H1 (cell line): ENCODE measurements at regions not wholly inside any gene's neighbourhood (a gene's known extent, or its start where the extent isn't known, plus 50 kb on each side); places are given as distances from the start of the nearest gene placed in this dataset.

Experiments
- CTCF ChIA-PET: fragments of 300-600 bp; sonication (Branson Sonifier 250); formaldehyde crosslinking; loops from one replicate; lab custom pipeline; 2021; ENCODE audit not compliant: partially characterized antibody; lab: Charles Lee
- POLR2A ChIA-PET: fragments of 300-600 bp; sonication (Branson Sonifier 250); formaldehyde crosslinking; loops from one replicate; lab custom pipeline; 2021; ENCODE audit warnings: inconsistent platforms; ENCODE audit not compliant: partially characterized antibody; lab: Charles Lee
- DNase-seq, 2 experiments: peaks; one replicate each; pipeline versions ENCODE4 v3.0.0 to v3.0.0-alpha.2; 2010 to 2022; ENCODE audit warnings: low spot score in 2 of 2, low read depth in 1 of 2, mixed read lengths in 1 of 2
- FAIRE-seq: peaks from 2 replicates; lab custom pipeline; 2011; peaks lifted over from hg19 to GRCh38; lab: Jason Lieb, UNC
- H2AFZ ChIP-seq: 2 replicates; pipeline ENCODE4 v1.8.1; 2012; ENCODE audit warnings: low read length, inconsistent platforms
- H2AK5ac ChIP-seq: 2 replicates; pipeline ENCODE4 v1.6.1; 2013; ENCODE audit warnings: low read depth, low read length
- H2BK120ac ChIP-seq: replicated peaks from 2 replicates; pipeline ENCODE3; 2013; ENCODE audit warnings: low read depth, low read length, inconsistent platforms
- H2BK12ac ChIP-seq: 2 replicates; pipeline ENCODE4 v1.6.1; 2013; ENCODE audit warnings: low read depth, low read length
- H2BK15ac ChIP-seq: 2 replicates; pipeline ENCODE4 v1.6.1; 2013; ENCODE audit warnings: low read length
- H2BK20ac ChIP-seq: 2 replicates; pipeline ENCODE4 v1.6.1; 2013; ENCODE audit warnings: low read length
- H2BK5ac ChIP-seq: 2 replicates; pipeline ENCODE4 v1.6.1; 2013; ENCODE audit warnings: low read depth, low read length
- H3K14ac ChIP-seq: 2 replicates; pipeline ENCODE4 v1.6.1; 2013; ENCODE audit warnings: inconsistent platforms; ENCODE audit not compliant: insufficient read length
- H3K18ac ChIP-seq: 2 replicates; pipeline ENCODE4 v1.6.1; 2013; ENCODE audit warnings: low read length; ENCODE audit errors: extremely low read depth
- H3K23ac ChIP-seq: 2 replicates; pipeline ENCODE4 v1.6.1; 2013; ENCODE audit warnings: inconsistent platforms; ENCODE audit not compliant: insufficient read length
- H3K23me2 ChIP-seq: 2 replicates; pipeline ENCODE4 v1.6.1; 2013; ENCODE audit warnings: low read depth, low read length
- H3K27ac ChIP-seq: 2 replicates; pipeline ENCODE4 v1.6.1; 2011; ENCODE audit warnings: low read depth, low read length, inconsistent platforms
- H3K27me3 ChIP-seq, 4 experiments: replicated peaks in 1 of 4; 1 replicate in 1 of 4; 2 replicates in 3 of 4; pipeline versions ENCODE4 v1.6.1 to v1.8.1; 2011 to 2013; ENCODE audit warnings: low read length in 3 of 4, mild to moderate bottlenecking in 3 of 4, inconsistent platforms in 2 of 4, mixed read lengths in 2 of 4, moderate library complexity in 1 of 4; ENCODE audit not compliant: control insufficient read depth in 3 of 4, insufficient read depth in 3 of 4; ENCODE audit errors: extremely low read depth in 1 of 4
- H3K36me3 ChIP-seq, 4 experiments: 2 replicates each; pipeline versions ENCODE4 v1.6.1 to v1.8.1; 2011 to 2013; ENCODE audit warnings: mild to moderate bottlenecking in 4 of 4, low read length in 3 of 4, moderate library complexity in 2 of 4, control low read depth in 1 of 4, inconsistent platforms in 1 of 4; ENCODE audit not compliant: insufficient read depth in 4 of 4, control insufficient read depth in 2 of 4
- H3K4ac ChIP-seq: replicated peaks from 2 replicates; pipeline ENCODE3; 2013; ENCODE audit warnings: low read length, low read depth, mixed read lengths, inconsistent platforms; ENCODE audit not compliant: insufficient read length
- H3K4me1 ChIP-seq, 4 experiments: replicated peaks in 1 of 4; 1 replicate in 1 of 4; 2 replicates in 3 of 4; pipeline versions ENCODE4 v1.6.1 to v1.8.1; 2011 to 2013; ENCODE audit warnings: low read length in 3 of 4, inconsistent platforms in 2 of 4, mixed read lengths in 1 of 4; ENCODE audit not compliant: insufficient read depth in 4 of 4, control insufficient read depth in 3 of 4
- H3K4me2 ChIP-seq, 2 experiments: 2 replicates each; pipeline versions ENCODE4 v1.6.1 to v1.8.1; 2011 to 2013; ENCODE audit warnings: low read depth in 2 of 2, low read length in 2 of 2, control low read depth in 1 of 2, inconsistent platforms in 1 of 2, mild to moderate bottlenecking in 1 of 2; ENCODE audit not compliant: insufficient read depth in 1 of 2
- H3K4me3 ChIP-seq, 4 experiments: fragments of 200-600, 300-600 bp in 1 of 4; sonication (generic), shearing (Covaris generic), sonication (Bioruptor Twin) in 1 of 4; 2 replicates each; pipeline versions ENCODE4 v1.5.1 to v1.8.1; 2011 to 2016; ENCODE audit warnings: low read length in 4 of 4, low read depth in 3 of 4, control low read depth in 2 of 4, inconsistent platforms in 2 of 4, mild to moderate bottlenecking in 2 of 4, mixed read lengths in 1 of 4, moderate library complexity in 1 of 4; ENCODE audit not compliant: insufficient read depth in 2 of 4; ENCODE audit errors: extremely low read depth in 1 of 4
- H3K56ac ChIP-seq: replicated peaks from 2 replicates; pipeline ENCODE3; 2013; ENCODE audit warnings: low read depth, mild to moderate bottlenecking, mixed read lengths, low read length, inconsistent platforms; ENCODE audit not compliant: insufficient read length
- H3K79me1 ChIP-seq: 2 replicates; pipeline ENCODE4 v1.6.1; 2013; ENCODE audit warnings: low read depth, low read length, control low read depth
- H3K79me2 ChIP-seq, 2 experiments: 2 replicates each; pipeline versions ENCODE4 v1.6.1 to v1.8.1; 2012 to 2013; ENCODE audit warnings: low read length in 2 of 2, mild to moderate bottlenecking in 2 of 2, inconsistent platforms in 1 of 2; ENCODE audit not compliant: insufficient read depth in 2 of 2, control insufficient read depth in 1 of 2
- H3K9ac ChIP-seq, 4 experiments: replicated peaks in 1 of 4; 1 replicate in 1 of 4; 2 replicates in 3 of 4; pipeline versions ENCODE4 v1.6.1 to v1.8.1; 2011 to 2013; ENCODE audit warnings: low read depth in 3 of 4, low read length in 3 of 4, control low read depth in 2 of 4, mild to moderate bottlenecking in 2 of 4, moderate library complexity in 2 of 4, inconsistent platforms in 1 of 4; ENCODE audit errors: extremely low read depth in 1 of 4
- H3K9me3 ChIP-seq, 2 experiments: 2 replicates each; pipeline versions ENCODE4 v1.6.1 to v1.8.1; 2012 to 2013; ENCODE audit warnings: mild to moderate bottlenecking in 2 of 2, moderate library complexity in 2 of 2, control low read depth in 1 of 2, inconsistent platforms in 1 of 2, low read depth in 1 of 2, low read length in 1 of 2, mixed read lengths in 1 of 2; ENCODE audit not compliant: insufficient read depth in 2 of 2
- H4K20me1 ChIP-seq, 2 experiments: replicated peaks in 1 of 2; 2 replicates each; pipeline versions ENCODE3 to v1.8.1; 2011 to 2013; ENCODE audit warnings: inconsistent platforms in 2 of 2, low read length in 2 of 2, mild to moderate bottlenecking in 1 of 2; ENCODE audit not compliant: insufficient read depth in 2 of 2, control insufficient read depth in 1 of 2
- H4K5ac ChIP-seq: 2 replicates; pipeline ENCODE4 v1.6.1; 2013; ENCODE audit warnings: low read length, low read depth, mixed read lengths, inconsistent platforms; ENCODE audit not compliant: insufficient read length
- H4K8ac ChIP-seq: 2 replicates; pipeline ENCODE4 v1.8.0; 2013; ENCODE audit warnings: mild to moderate bottlenecking, moderate library complexity, low read length, inconsistent platforms; ENCODE audit not compliant: insufficient read depth; ENCODE audit errors: extremely low read depth
- H4K91ac ChIP-seq: replicated peaks from 2 replicates; pipeline ENCODE3; 2013; ENCODE audit warnings: low read length, mixed read lengths, inconsistent platforms; ENCODE audit not compliant: insufficient read length
- ASH2L ChIP-seq: fragments of 200-600, 300-600 bp; sonication (generic); IDR thresholded peaks from one replicate; pipeline ENCODE4 v1.7.1; 2017; ENCODE audit warnings: low read length
- E2F6 ChIP-seq: IDR thresholded peaks from 2 replicates; pipeline ENCODE4 v1.6.1; 2012; ENCODE audit warnings: inconsistent platforms
- EGR1 ChIP-seq: IDR thresholded peaks from 2 replicates; pipeline ENCODE4 v1.6.1; 2011; ENCODE audit warnings: low read depth, low read length, borderline replicate concordance
- EZH2 ChIP-seq: fragments of 200-600 bp; sonication (generic); IDR thresholded peaks from 2 replicates; pipeline ENCODE4 v1.7.1; 2012; ENCODE audit warnings: low read depth, mild to moderate bottlenecking, moderate library complexity, low read length, inconsistent platforms; ENCODE audit not compliant: severe bottlenecking
- HDAC2 ChIP-seq, 2 experiments: fragments of 300-600 bp in 1 of 2; sonication (generic) in 1 of 2; IDR thresholded peaks; 2 replicates each; pipeline ENCODE4 v1.6.1; 2011 to 2012; ENCODE audit warnings: low read depth in 2 of 2, low read length in 2 of 2, mild to moderate bottlenecking in 2 of 2, moderate library complexity in 2 of 2, borderline replicate concordance in 1 of 2, inconsistent platforms in 1 of 2
- KDM4A ChIP-seq: IDR thresholded peaks from one replicate; pipeline ENCODE4 v1.7.1; 2012; ENCODE audit warnings: low read depth, mild to moderate bottlenecking, moderate library complexity, low read length, inconsistent platforms; ENCODE audit not compliant: severe bottlenecking
- RNF2 ChIP-seq: fragments of 200-900, 300-1000 bp; sonication (generic); IDR thresholded peaks from 2 replicates; pipeline ENCODE4 v1.7.1; 2016; ENCODE audit warnings: borderline replicate concordance, low read depth, mild to moderate bottlenecking, antibody characterized with exemption, low read length; ENCODE audit not compliant: poor library complexity, severe bottlenecking; ENCODE audit errors: missing control alignments
- SUZ12 ChIP-seq: fragments of 200-600 bp; sonication (generic); IDR thresholded peaks from 2 replicates; pipeline ENCODE4 v1.6.1; 2012; ENCODE audit warnings: mild to moderate bottlenecking, inconsistent platforms, low read length, moderate library complexity, mixed read lengths
- TAF1 ChIP-seq: IDR thresholded peaks from 2 replicates; pipeline ENCODE4 v1.6.1; 2011; ENCODE audit warnings: mild to moderate bottlenecking, low read depth, low read length
- TBP ChIP-seq: IDR thresholded peaks from 2 replicates; pipeline ENCODE4 v1.6.1; 2011; ENCODE audit warnings: low read depth, low read length, improper control_type of control experiment
- WGBS, 2 experiments: shearing (Covaris generic) in 1 of 2; methylation state at CpG; one replicate each; pipeline versions ENCODE4 v1.1.6 to v1.1.7; 2013 to 2015; ENCODE audit warnings: low lambda C conversion rate in 2 of 2, mixed read lengths in 2 of 2, inconsistent platforms in 1 of 2, low coverage in 1 of 2, missing lambda C conversion rate in 1 of 2; ENCODE audit not compliant: insufficient replicate concordance in 2 of 2, insufficient coverage in 1 of 2, insufficient read length in 1 of 2; ENCODE audit errors: extremely low coverage in 1 of 2, missing lambda C conversion rate in 1 of 2; 5-methylcytosine and 5-hydroxymethylcytosine counted together

GRCh38 chr3:198113206-198114053 is 153.4 kb downstream of the LMLN start:
- peaks cover 0 to 2% (median 0%) of the 10 kb centered on the region in 4 experiments; a peak in 1 of 7 replicates for H3K4me1 ChIP-seq
- 0 out of 2 replicates have a peak overlapping the region, but pooled peaks have one; percentile 47 for H2AFZ ChIP-seq
- no peak overlapping the region for H4K5ac ChIP-seq
- H3K4me3 ChIP-seq, result peak overlapping the region; percentile 20 to 58 (median 30)
- H4K91ac ChIP-seq, result no peak overlapping the region
- H3K14ac ChIP-seq, result no peak overlapping the region
- 10% methylated on average over 47 of the region's 59 CpGs; no CpG with 5 or more reads in 1 of the 2 experiments for WGBS, 2 experiments
- H2BK20ac ChIP-seq, result no peak overlapping the region
- no peak overlapping the region for H2BK120ac ChIP-seq
- peak overlapping the region; percentile 71 for H4K8ac ChIP-seq
- POLR2A ChIA-PET, result no interaction called here
- FAIRE-seq, result no peak
- H2BK15ac ChIP-seq, result no peak overlapping the region
- TF ChIP-seq ASH2L (peak; percentile 46), KDM4A (peak; percentile 57), E2F6 (peak; percentile 81), RNF2 (peak; percentile 74), HDAC2 (IDR thresholded peaks at IDR 0.05; ENCODE audit: borderline replicate concordance in 1 of 2, low read depth in 2 of 2, low read length in 2 of 2) (no peak), SUZ12 (peak; percentile 94), TBP (peak; percentile 50; the same call in 1 of the 2 replicates), EZH2 (peak; percentile 94), EGR1 (no peak), TAF1 (0 out of 2 replicates have a peak, but pooled peaks have one; percentile 23)
- CTCF ChIA-PET, result interaction anchor here (3.5 kb wide), 1 partner anchor 33 kb away, joined by 15 read pairs; no protein-coding TSS in a partner anchor
- no peaks in the 10 kb centered on the region for H3K36me3 ChIP-seq
- no peak overlapping the region for H3K9ac ChIP-seq
- peaks cover 13 to 42% (median 28%) of the 10 kb centered on the region in 4 experiments for H3K27me3 ChIP-seq
- no peak overlapping the region for H3K23ac ChIP-seq
- H3K79me1 ChIP-seq, result no peaks in the 10 kb centered on the region; the same call in 1 of the 2 replicates
- H3K56ac ChIP-seq, result no peak overlapping the region
- peak in 1 of 2 experiments; percentile 54 for DNase-seq
- H2BK5ac ChIP-seq, result no peak overlapping the region
- H4K20me1 ChIP-seq, result peaks cover 0 to 2% of the 10 kb centered on the region in 2 experiments
- H3K9me3 ChIP-seq, result no peaks in the 10 kb centered on the region; a peak in 2 of 4 replicates
- no peaks in the 10 kb centered on the region for H3K79me2 ChIP-seq
- H2AK5ac ChIP-seq, result no peak overlapping the region
- H3K4ac ChIP-seq, result no peak overlapping the region
- peaks cover 6% of the 10 kb centered on the region; the same call in 1 of the 2 replicates for H3K23me2 ChIP-seq
- H3K27ac ChIP-seq, result no peak overlapping the region
- no peak overlapping the region for H2BK12ac ChIP-seq
- H3K18ac ChIP-seq, result no peak overlapping the region
- peak overlapping the region; percentile 60 to 67 for H3K4me2 ChIP-seq
